Endothelial cell of umbilical vein (primary cell): ENCODE measurements at regions not wholly inside any gene's neighbourhood (a gene's known extent, or its start where the extent isn't known, plus 50 kb on each side); places are given as distances from the start of the nearest gene placed in this dataset.

Experiments used
- CTCF ChIP-seq, 2 donors: IDR thresholded peaks; 1 replicate in 1 of 2; 2 replicates in 1 of 2; pipeline ENCODE4 v1.5.1; 2011; ENCODE audit warnings: low read length in 2 of 2, mild to moderate bottlenecking in 2 of 2, moderate library complexity in 2 of 2, control low read depth in 1 of 2, inconsistent platforms in 1 of 2, low read depth in 1 of 2; ENCODE audit not compliant: insufficient read depth in 1 of 2; ENCODE audit errors: extremely low read depth in 1 of 2
- EZH2 ChIP-seq: IDR thresholded peaks from 2 replicates; pipeline ENCODE4 v1.6.1; 2012; ENCODE audit warnings: borderline replicate concordance, low read depth, mild to moderate bottlenecking, moderate library complexity, low read length, inconsistent platforms; ENCODE audit not compliant: severe bottlenecking
- FOS ChIP-seq: IDR thresholded peaks from 2 replicates; pipeline ENCODE4 v1.6.1; 2011; ENCODE audit warnings: mild to moderate bottlenecking, low read length, moderate library complexity, borderline replicate concordance; ENCODE audit not compliant: insufficient read depth
- GATA2 ChIP-seq: IDR thresholded peaks from 2 replicates; pipeline ENCODE4 v1.7.0; 2011; ENCODE audit warnings: low read depth, mild to moderate bottlenecking, moderate library complexity, mixed read lengths, low read length; ENCODE audit not compliant: insufficient read length, insufficient read depth
- JUN ChIP-seq: IDR thresholded peaks from 2 replicates; pipeline ENCODE4 v1.6.1; 2011; ENCODE audit warnings: borderline replicate concordance, low read depth; ENCODE audit not compliant: insufficient read length, insufficient read depth
- POLR2A ChIP-seq: IDR thresholded peaks from 2 replicates; pipeline ENCODE4 v1.6.1; 2012; ENCODE audit warnings: low read depth, mild to moderate bottlenecking, control low read depth, low read length
- POLR2AphosphoS5 ChIP-seq: IDR thresholded peaks from 2 replicates; pipeline ENCODE4 v1.6.1; 2012; ENCODE audit warnings: low read depth, mild to moderate bottlenecking, control low read depth, low read length, moderate library complexity; ENCODE audit not compliant: insufficient read depth
- TF ChIP-seq, protein P1 (sequence below): IDR thresholded peaks from 2 replicates; pipeline ENCODE4 v1.6.1; 2011; ENCODE audit not compliant: insufficient read depth, insufficient read length

DNA sequence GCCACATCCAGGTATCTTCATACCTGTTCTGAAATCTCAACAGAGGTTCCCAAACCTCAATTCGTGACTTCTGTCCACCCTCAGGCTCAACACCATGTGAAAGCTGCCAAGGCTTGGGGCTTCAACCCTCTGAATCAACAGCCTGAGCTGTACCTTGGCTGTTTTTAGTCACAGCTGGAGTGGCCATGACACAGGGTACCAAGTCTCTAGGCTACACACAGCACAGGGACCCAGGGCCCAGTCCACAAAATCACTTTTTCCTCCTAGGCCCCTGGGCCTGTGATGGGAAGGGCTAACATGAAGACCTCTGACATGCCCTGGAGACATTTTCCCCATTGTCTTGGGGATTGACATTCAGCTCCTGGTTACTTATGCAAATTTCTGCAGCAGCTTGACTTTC, 464.9 kb downstream of the ELAVL2 start:
- TF ChIP-seq, protein P1, sequence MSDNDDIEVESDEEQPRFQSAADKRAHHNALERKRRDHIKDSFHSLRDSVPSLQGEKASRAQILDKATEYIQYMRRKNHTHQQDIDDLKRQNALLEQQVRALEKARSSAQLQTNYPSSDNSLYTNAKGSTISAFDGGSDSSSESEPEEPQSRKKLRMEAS: no peak
- TF ChIP-seq CTCF (IDR thresholded peaks at IDR 0.05; ENCODE audit: extremely low read depth in 1 of 2, insufficient read depth in 1 of 2, low read depth in 1 of 2, low read length in 2 of 2) (no peak), GATA2 (no peak), POLR2A (no peak), FOS (no peak), EZH2 (no peak), POLR2AphosphoS5 (no peak), JUN (no peak)
